Amniotic stem cell (primary cell): ENCODE measurements at regions not wholly inside any gene's neighbourhood (a gene's known extent, or its start where the extent isn't known, plus 50 kb on each side); places are given as distances from the start of the nearest gene placed in this dataset.
A peak's percentile ranks its signal among the peaks of the same experiment; 100 is the strongest.

Experiments
- DNase-seq: peaks from one replicate; lab custom pipeline; 2025; lab: John Stamatoyannopoulos, UW

DNA sequence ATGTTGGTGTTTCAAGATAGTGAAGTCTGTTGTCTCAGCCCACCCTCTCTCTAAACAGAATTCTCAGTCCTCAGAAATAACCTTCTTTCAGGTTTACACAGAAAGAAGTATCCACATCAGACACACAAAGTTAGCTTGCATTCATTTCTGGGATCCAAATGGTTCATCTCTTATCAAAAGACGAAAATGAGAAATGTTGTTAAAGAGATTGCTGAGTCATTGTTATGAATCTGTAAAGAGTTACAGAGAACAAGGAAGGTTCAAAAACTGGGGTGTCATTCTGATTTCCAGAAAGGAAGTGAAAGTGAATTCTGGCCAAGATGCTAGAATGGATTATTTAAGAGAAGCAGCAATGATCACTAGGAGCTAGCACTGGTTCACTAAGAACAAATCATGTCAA, 90.5 kb upstream of the ATXN1 start:
- DNase-seq, result no peak

DNA sequence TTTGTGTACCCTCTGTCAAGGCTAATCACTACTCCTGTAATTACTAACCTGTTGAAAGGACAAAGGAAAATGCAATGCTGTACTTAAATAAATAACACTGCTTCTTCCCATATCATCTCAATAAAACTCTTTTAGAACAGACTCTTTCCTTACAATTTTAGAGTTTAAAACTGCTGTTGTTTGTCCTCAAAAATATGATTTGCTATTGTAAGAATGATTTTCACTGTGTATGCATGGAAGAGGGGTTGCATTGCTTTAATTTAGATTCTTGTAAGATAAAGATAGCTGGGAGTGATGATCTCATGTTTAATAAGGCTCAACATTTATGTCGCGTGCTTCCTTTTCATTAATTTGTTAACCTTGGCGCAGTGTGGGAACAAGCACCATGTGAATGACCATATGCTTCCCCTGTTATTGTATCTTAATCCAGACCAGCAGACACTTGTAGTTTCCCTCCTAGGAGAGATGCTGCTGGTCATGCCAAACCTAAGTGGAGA, 89.8 kb upstream of the ATXN1 start:
- DNase-seq, result no peak

DNA sequence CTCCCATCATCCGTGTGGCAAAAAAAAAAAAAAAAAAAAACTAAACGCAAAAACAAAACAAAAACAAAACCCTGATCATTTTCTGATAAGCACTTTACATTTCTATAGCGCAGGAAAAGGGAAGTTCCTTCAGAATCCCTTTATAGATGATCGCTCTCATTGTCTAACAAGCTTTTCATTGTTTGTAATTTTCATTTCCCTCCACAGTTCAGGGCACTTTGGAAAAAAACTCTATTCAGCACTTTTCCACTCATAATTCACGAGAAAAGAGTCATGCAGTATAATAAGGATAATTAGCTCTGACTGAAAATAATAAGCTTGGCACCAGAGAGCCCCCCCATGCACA, 89.4 kb upstream of the ATXN1 start:
- no peak for DNase-seq

DNA sequence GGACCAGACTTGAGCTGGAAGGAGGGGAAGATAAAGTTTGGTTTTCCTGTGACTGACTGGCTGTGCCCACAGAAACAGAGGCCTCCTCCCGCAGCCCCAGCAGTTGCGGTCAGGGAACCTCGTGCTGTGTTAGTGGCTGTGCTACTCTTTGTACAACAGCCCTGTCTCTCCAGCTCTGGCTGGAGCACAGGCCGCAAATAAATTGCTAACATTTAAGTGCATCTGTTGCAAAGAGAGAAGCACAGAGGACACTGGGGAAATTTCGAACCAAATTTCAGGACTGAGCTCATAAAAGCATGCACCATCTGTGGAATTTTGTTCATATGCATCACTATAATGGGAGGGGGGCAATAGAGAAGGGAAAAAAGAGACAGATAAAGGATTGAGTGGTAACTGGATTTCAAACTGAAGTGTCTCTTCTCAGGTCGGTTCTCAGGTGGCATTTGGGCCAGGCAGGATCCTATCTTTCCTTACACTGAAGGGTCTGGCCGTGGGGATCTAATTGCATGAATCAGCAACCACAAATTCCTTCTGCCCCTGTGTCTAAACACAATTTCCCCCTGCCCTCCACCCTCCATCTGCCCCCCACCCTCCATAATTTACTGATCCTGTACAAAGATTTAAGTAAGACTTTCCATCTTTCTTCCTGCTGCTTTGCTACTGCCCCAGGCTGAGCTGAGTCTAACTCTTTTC, 88.9 kb upstream of the ATXN1 start:
- DNase-seq, result no peak

DNA sequence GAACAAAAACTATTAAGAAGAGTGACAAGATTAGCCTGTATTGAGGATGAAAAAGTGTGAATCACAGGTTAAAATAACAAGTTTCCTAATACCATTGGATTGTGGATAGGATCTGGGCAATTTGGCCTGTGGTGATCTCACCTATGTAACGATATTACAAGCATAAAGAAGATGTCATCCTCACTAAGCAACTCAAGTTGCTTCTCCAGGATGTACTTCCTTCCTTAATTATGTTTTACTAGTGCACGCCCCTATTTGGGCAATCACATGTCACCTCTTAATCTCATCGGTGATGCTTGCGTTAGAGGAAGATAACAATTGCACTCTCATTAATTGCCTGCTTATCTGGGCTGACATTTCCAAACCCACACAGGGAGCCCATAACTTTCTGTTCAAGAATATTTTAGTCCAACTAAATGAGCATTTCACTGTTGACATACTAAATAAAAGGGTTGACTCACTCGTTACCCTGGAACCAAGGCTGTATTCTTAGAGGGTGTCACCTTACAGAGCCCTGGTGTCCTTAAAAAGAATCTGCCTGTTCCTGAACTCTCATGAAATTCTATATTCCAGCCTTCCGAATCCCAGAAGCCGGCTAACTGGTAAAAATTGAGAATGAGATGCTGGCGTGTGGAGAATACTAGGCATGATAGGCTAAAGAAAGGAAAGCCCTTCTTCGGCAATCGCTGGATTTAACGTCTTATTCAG, 88.2 kb upstream of the ATXN1 start:
- peak; percentile 67 for DNase-seq

DNA sequence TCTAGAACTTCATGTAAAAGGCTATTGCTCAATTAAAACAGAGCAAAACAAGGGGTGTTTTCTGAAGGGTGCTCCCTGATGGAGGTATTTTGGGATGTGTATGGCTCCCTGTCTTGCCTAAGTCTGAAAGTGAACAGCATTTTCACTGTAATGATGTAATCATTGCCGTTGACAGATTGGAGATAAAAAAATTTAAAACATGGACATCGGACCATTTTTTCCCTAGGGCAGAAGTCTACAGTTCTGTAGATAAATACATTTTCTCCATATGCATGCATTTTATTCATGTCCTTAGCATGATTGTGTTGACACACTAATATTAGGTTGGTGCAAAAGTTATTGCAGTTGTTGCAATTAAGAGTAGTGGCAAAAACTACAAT, 85.1 kb upstream of the ATXN1 start:
- DNase-seq, result no peak

DNA sequence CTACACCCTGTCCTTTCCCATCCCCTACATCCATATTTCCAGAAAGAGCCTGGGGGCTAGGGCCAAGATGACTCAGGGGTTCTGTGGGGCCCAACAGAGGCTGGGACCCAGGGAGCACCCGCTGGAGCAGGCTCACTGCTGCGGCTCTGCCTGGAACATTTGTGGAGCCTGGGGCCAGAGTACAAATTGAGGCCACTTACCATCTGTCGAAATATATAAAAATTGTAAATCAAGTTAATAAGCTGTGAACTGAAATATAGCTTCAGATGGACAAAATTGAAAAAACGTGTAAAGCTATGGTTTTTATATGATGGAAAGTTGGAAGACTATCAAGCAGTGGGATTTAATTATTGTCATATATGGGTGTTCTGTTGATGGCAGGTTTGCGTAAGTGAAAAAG, 82.9 kb upstream of the ATXN1 start:
- DNase-seq, result no peak

DNA sequence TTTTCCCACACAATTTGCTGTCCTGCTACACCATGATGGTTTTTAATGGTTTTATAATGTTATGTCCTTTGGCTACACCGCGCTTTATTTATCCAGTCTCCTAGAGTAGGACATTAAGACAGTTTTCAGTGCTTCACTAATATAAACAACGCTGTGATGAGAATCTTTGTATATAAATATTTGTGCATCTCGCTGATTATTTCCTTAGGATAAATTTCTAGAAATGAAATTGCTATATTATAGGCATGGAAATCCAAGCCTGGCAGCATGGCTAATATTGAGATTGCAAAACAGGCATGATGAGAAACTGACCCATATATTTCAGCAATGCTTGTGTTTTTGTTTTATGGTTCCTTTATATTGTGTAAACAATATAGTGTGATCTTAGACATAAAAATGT, 81.4 kb upstream of the ATXN1 start:
- no peak for DNase-seq

DNA sequence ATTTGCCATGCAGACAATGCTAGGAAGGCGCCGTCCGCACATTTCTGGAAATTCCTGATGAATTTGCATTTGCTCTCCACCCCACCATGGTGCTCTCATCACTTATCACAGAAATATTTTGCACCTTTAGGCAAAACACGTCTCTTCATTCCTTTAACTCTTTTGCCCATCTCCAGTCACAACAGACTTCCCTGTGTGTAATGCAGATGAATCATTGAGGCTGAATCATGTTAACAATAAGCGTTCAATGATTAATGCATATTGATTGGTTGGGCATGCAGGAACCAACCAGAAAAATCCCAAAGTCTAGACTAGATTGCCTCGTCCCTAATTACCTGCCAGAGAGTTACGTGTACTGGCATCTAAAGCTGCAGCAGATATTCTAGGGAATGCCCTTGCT, 80.0 kb upstream of the ATXN1 start:
- no peak for DNase-seq

DNA sequence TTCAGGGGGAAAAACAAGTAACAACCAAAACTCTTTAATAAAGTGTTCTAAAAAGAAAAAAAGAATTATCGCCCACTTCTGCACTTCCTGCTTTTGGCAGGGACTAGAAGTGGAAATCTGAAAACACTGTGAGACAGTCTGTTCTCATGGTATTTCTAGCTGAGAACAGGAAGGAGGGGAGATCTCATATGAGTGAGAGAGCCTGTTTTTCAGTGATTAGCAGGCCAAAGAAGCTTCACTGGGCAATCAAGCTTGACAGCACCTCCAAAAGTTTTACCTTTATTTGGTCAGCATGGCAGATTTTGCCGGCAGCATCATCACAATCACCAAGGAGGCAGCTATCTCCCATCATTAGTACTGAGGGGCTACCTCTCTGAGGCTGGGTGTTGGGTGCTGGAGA, 79.5 kb upstream of the ATXN1 start:
- DNase-seq, result no peak

DNA sequence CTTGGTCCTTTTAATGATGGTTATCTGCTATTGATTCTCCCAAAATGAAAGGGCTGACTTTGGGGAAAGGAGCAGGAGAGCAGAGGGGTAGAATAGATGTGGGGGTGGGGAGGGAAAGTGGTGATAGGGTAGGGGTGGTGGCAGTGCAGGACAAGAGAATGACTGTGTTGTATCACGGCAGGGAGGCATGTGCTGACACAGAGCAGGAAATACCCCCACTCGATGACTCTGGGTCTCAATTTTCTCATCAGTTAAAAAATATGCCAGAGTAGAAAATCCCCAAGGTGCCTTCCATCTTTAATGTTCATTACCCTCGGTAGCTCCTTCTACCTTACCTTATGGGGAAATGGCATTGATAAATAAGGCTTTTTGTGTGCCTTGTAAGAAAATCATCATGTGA, 79.0 kb upstream of the ATXN1 start:
- DNase-seq, result no peak

DNA sequence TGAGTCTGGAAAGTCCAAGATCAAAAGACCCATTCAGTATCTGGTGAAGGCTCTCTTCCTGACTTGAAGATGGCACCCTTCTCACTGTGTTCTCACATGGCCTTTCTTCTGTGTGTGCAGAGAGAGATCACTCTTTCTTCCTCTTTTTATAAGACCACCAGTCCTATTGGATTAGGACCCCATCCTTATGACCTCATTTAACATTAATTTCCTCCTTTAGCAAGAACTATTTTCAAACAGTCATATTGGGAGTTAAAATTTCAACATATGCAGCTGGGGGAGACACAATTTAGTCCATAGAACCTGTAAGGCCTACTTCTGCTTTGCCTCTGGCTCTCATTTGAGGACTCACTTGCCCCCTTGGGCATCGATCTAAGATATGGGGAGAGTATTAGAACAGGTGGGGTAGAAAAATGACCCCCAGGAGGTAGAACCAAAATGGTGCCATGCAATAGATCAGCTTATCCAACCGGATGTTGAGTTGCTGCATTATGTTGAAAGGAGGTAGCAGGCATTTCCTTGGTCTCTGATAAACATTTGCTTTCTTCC, 78.4 kb upstream of the ATXN1 start:
- no peak for DNase-seq

DNA sequence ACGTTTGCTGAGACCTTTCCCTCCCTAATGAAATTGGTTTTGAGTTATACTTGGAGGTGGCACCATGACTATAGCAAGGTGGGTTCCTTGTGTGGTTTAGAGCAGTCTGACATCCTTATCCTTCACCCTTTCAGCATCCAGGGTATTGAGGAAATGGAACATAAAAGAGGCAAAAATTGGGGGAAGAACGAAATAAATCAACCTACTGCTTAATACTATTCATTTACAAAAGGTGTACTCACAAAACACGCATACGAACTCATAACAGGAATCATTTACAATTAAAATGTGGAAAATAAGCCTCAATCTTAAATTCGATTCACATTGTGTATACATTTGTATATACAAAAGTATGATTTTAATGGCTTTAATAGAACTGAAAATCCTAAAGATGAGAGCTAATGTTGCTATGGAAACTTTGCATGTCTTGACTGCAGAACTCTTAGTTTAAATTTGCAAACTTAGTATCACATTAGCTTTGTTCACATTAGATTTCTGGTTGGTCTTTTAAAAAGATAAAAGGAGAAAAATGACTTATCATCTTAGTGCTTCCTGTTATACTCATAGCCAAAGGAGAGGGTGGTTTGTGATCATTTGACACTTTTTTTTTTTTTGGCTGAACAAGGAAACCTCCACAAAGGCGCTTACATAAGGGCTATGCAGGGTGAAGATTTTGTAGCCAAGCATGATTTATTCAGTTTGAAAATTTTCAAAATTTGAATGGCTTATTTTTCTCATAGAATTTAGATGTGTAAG, 76.1 kb upstream of the ATXN1 start:
- no peak for DNase-seq

DNA sequence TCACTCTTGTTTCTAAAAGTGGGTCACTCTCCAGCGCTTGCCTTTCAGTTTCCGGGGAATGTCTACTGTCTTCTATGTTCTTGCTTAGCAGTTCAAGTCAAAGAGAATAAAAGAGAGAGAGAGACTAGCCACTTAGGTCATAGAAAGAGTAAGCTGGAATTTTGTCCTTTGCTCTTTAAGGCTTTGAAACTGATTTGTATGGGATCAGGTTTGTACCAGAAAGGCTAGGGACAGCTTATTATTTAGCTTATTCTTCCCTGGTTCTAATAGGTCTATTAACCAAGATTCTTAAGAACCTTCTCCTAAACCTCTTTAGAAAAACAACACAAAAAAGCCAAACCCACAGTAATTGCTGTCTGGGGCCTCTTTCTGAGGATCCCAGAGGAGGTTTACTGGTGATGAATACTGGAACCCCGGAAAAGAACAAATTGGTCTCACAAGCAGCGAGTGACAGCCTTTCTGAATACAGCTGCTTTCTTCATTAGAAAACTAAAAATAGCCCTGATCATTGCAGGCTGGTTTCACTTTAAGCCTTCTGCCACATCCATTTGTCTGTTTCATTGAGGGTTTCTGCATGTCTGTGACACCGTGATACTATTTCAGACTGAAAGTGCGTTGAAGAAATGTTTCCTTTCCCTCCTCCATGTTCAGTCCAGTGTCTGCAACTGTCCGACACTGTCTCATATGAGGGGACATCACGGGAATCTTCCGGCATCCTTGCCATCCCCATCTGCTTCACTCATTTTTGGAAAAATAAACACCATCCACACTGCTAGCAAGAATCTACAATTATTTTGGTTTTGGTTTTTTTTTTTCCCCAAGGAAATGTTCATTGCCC, 75.1 kb upstream of the ATXN1 start:
- DNase-seq, result no peak

DNA sequence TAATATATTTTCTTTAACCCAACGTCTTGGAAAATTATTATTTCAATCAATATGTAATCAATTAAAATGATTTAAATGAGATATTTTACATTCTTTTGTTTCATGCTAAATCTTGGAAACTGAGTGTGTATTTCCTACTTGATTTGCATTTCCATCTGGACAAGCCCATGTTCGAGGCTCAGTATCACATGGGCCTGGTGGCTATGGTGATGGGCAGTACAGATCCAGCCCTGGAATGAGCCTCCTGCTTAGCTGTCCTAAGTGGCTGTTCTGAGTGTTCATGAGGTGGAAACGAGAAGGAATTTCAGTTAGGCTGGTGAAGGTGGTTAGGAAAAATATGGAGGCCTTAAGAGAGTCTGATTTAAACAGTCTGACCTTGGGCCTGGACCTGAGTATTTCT, 73.0 kb upstream of the ATXN1 start:
- no peak for DNase-seq

DNA sequence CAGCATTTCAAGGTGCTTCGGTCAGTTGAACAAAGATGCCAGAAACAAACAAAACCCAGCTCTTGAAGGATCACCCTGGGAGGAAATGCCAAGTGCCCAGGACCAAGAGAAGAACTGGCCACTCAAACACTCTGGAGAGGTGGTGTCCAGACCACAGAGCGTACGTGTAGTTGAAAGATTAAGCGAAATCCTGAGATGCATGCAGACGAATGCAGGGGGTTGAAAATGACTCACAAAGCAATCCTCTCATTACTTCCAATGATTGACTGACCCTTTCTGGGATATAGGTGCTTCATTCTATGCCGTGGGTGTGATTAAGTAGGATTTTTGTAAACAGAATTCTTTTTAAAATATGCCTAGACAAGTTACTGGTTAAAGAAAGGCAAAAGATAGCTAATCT, 71.5 kb upstream of the ATXN1 start:
- DNase-seq, result no peak

DNA sequence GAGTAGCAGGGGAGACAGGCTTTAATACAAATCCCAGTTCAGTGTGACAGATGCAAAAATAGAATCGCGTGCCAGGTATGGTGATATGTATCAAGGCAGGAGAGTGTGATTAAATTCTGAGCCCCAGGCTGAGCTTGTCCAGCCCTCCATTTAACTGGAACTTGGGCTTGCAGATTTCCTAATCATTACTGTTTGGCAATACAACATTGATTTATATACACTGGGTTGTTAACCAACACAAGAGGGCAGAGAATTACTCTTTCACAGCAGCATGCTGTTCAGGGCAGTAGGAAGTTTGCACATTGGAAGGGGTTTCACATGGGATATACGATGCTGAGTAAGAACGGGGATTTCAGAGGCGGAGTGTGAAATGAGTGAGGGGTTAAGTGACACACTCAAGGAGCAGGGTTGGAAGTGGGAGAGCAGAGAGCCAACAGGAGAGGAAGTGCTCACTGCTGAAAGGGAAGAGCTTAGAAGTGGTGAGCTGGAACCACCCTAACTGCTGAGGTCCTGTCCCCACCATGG, 70.8 kb upstream of the ATXN1 start:
- DNase-seq, result no peak

DNA sequence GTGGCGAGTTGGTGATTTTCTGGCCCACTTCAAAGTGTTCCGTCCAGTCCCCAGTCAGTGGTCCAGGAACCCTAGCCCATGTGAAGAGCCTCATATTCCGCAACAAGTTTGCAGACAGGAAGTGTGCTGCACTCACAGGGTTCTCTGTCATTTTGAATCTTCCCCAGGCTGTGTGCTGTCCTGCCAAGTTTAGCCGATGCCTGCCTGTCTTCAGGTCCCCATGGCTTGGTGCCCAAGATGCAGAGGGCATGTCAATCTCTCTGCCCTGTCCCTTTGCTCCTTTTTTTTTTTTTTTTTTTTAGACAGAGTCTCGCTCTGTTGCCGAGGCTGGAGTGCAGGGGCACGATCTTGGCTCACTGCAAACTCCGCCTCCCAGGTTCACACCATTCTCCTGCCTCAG, 69.9 kb upstream of the ATXN1 start:
- no peak for DNase-seq

DNA sequence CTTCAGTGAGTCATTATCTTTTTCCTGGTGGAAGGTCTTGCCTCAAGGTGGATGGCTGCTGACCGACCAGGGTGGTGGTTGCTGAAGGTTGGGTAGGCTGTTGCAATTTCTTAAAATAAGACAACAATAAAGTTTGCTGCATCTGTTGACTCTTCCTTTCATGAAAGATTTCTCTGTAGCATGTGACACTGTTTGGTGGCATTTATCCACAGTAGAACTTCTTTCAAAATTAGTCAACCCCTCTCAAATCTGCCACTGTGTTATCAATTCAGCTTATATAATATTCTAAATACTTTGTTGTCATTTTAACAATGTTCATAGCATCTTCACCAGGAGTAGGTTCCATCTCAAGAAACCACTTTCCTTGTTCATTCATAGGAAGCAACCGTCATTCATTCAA, 66.8 kb upstream of the ATXN1 start:
- DNase-seq, result no peak

DNA sequence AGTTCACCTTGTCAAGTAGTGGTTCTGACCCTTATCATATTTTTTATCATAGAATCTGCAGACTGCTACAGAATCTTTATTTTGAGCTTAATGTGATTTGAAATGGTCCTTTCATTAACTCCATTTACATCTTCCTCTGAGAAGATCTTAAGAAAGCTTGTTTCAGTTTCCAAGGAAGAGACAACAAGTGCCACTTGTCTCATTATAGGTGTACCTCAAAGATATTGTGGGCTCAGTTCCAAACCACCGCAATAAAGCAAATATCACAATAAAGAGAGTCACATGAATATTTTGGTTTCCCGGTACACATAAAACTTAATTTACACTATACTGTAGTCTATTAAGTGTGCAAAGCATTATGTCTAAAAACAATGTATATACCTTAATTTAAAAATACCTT, 66.4 kb upstream of the ATXN1 start:
- no peak for DNase-seq

DNA sequence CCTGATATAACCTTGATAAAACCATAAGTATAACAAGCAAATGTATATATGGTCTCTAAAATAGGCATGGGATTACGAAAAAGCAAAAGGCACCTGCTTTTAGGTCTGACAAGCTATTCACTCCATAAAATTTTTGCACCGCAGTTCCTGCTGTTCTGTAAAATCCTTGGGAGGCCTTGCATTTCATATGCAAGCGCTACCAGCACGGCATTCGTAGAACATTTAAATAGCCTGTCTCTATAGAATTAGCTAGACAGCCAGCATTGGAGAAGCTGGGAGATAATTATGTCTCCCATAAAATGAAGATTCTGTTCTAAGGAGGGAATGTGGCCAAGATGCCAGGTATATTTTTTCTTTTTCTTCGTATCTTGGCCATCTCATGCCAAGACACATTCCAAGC, 64.5 kb upstream of the ATXN1 start:
- no peak for DNase-seq
